ENCODE measurements at regions not wholly inside any gene's neighbourhood (a gene's known extent, or its start where the extent isn't known, plus 50 kb on each side); places are given as distances from the start of the nearest gene placed in this dataset.
"Not testable (repeated sequence)": the region's sequence is repeated elsewhere in the genome, so short reads cannot be mapped to it uniquely, and the experiment has no call there.

- no peaks in the 10 kb centered on the region for H3K36me3 Mint-ChIP-seq (ENCODE audit: low read depth)
- H3K4me3 Mint-ChIP-seq = no peak overlapping the region
- H3K27me3 Mint-ChIP-seq = peaks cover 43% of the 10 kb centered on the region
- no peak for ATAC-seq (replicated peaks)
- H3K27ac Mint-ChIP-seq = no peak overlapping the region
- no peaks in the 10 kb centered on the region for H3K4me1 Mint-ChIP-seq
- H3K9me3 Mint-ChIP-seq = no peaks in the 10 kb centered on the region
Measured at GRCh38 chr2:240191001-240191400, 50.5 kb upstream of the OTOS start.

DNA sequence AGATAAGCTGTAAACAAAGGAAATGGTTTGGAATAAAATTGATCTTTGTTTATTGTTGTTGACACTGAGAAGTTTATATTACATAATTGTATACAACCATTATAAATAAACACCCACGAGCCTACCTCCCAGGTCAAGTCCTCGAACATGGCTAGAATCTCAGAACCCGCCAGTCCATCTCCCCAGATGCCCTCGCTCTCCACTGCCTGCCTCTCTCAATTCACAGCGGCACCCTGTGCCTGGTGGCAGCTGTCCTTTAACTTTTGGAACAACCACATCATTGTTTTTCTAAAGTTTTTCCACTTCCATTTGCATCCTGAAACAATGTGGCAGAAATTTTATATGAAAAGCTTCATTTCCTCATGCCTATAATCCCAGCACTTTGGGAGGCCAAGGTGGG is 52.2 kb upstream of the OTOS start:
- no peak for ATAC-seq (replicated peaks)
- Mint-ChIP-seq H3K27ac (no peak overlapping the region), H3K36me3 (ENCODE audit: low read depth) (no peaks in the 10 kb centered on the region), H3K4me1 (no peaks in the 10 kb centered on the region), H3K27me3 (peaks cover 43% of the 10 kb centered on the region), H3K4me3 (no peak overlapping the region), H3K9me3 (no peaks in the 10 kb centered on the region)

DNA sequence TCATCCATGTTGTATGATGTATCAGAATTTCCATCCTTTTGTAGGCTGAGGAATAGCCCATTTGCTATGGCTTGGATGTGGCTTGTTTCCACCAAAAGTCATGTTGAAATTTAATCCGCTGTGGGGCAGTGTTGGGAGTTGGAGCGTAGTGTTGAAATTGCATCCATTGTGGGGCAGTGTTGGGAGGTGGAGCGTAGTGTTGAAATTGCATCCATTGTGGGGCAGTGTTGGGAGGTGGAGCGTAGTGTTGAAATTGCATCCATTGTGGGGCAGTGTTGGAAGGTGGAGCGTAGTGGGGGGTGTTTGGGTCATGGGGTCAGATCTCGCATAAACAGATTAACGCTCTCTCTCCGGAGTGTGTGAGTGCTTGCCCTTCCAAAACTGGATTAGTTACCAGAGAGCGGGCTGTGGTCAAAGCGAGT is 53.9 kb upstream of the OTOS start:
- not testable (repeated sequence) for H3K9me3 Mint-ChIP-seq

DNA sequence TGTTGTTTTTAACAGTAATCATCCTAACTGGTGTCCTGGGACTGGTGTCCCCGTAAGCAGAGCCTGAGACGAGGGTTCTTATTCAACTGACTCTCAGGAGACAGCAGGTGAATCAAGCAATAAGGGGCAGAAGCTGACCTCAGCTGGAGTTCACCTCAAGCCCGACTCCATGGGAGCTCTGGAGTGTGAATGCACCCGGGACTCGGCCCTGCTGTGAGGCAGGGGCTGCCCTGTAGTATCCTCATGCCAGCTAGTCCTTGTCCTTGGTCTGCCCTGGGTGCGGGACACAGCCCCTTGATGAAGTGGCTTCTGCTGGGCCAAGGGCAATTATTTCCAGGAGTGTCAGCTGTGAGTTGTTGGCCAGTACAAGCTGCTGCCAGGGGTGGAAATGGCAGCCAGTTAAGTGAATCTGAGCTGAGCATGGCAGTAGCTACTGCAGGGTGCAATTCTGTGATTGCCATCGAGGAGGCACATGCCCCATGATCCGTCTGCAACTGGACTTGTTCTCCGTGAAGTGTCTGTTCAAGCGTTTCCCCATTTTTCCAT is 54.9 kb upstream of the OTOS start:
- H3K27me3 Mint-ChIP-seq = peaks cover 33% of the 10 kb centered on the region
- H3K4me1 Mint-ChIP-seq = no peaks in the 10 kb centered on the region
- H3K9me3 Mint-ChIP-seq = no peaks in the 10 kb centered on the region
- H3K4me3 Mint-ChIP-seq = no peak overlapping the region
- ATAC-seq (replicated peaks) = no peak
- no peak overlapping the region for H3K27ac Mint-ChIP-seq
- H3K36me3 Mint-ChIP-seq (ENCODE audit: low read depth) = no peaks in the 10 kb centered on the region

More for the DNA sequence above, 53.9 kb upstream of the OTOS start:
- H3K4me3 Mint-ChIP-seq; H3K4me1 Mint-ChIP-seq; ATAC-seq (replicated peaks); H3K36me3 Mint-ChIP-seq (ENCODE audit: low read depth); H3K27ac Mint-ChIP-seq: not testable (repeated sequence)
- H3K27me3 Mint-ChIP-seq = peaks cover 35% of the 10 kb centered on the region

GRCh38 chr2:240196716-240197461 is 56.4 kb upstream of the OTOS start:
- Mint-ChIP-seq H3K27ac (no peak overlapping the region), H3K36me3 (ENCODE audit: low read depth) (no peaks in the 10 kb centered on the region), H3K9me3 (no peaks in the 10 kb centered on the region), H3K4me1 (no peaks in the 10 kb centered on the region), H3K4me3 (no peak overlapping the region), H3K27me3 (peaks cover 37% of the 10 kb centered on the region)
- no peak for ATAC-seq (replicated peaks)

GRCh38 chr2:240197462-240198139 is 57.1 kb upstream of the OTOS start:
- no peaks in the 10 kb centered on the region for H3K9me3 Mint-ChIP-seq
- no peak for ATAC-seq (replicated peaks)
- no peak overlapping the region for H3K27ac Mint-ChIP-seq
- H3K4me1 Mint-ChIP-seq = no peaks in the 10 kb centered on the region
- no peaks in the 10 kb centered on the region for H3K36me3 Mint-ChIP-seq (ENCODE audit: low read depth)
- no peak overlapping the region for H3K4me3 Mint-ChIP-seq
- peaks cover 33% of the 10 kb centered on the region for H3K27me3 Mint-ChIP-seq

- H3K9me3 Mint-ChIP-seq = no peaks in the 10 kb centered on the region
- ATAC-seq (replicated peaks) = no peak
- no peak overlapping the region for H3K4me3 Mint-ChIP-seq
- no peaks in the 10 kb centered on the region for H3K36me3 Mint-ChIP-seq (ENCODE audit: low read depth)
- no peak overlapping the region for H3K27ac Mint-ChIP-seq
- H3K4me1 Mint-ChIP-seq = no peaks in the 10 kb centered on the region
- H3K27me3 Mint-ChIP-seq = peaks cover 35% of the 10 kb centered on the region
Measured at GRCh38 chr2:240198226-240198625, 57.8 kb upstream of the OTOS start.

DNA sequence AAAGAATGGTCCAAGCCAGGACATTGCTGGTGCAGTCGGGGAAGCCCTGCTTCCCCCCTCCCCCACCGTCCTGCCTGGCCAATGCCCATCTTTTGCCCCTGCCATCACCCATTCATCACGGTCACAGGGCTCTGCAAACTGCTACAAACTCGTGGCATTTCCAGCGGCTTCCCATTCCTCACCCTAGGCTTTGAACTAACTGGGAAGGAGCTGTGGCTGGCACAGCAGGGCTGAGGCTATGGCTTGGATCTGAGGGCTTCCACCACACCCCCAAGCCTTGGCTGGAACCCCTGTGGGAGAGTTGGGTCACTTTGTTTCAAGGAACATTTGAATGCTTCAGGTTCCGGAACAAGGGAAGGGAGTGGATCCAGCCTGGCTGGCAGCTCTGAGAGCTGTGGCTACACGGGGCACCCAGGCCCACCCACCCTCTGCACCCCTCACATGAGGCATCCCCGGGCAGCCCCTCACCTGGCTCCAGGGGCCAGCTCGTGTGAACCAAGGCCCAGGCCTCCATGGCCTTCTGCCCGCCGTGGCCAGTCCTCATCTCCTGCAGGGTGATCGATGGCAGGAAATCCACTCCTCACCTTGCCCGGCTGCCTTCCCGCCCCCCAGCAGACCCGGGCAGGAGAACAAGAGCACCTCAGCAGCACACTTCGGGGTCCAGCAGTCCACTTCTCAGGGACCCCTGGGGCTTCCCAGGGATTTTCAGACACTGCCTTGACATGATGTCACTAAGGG is 58.8 kb upstream of the OTOS start:
- no peak for ATAC-seq (replicated peaks)
- no peaks in the 10 kb centered on the region for H3K4me1 Mint-ChIP-seq
- no peak overlapping the region for H3K27ac Mint-ChIP-seq
- H3K36me3 Mint-ChIP-seq (ENCODE audit: low read depth) = no peaks in the 10 kb centered on the region
- no peak overlapping the region for H3K4me3 Mint-ChIP-seq
- H3K9me3 Mint-ChIP-seq = no peaks in the 10 kb centered on the region
- H3K27me3 Mint-ChIP-seq = peaks cover 36% of the 10 kb centered on the region

GRCh38 chr2:240200230-240201051 is 60.0 kb upstream of the OTOS start:
- ATAC-seq (replicated peaks) = no peak
- Mint-ChIP-seq H3K9me3 (no peaks in the 10 kb centered on the region), H3K27ac (no peak overlapping the region), H3K27me3 (peaks cover 42% of the 10 kb centered on the region), H3K4me3 (no peak overlapping the region), H3K36me3 (ENCODE audit: low read depth) (no peaks in the 10 kb centered on the region), H3K4me1 (no peaks in the 10 kb centered on the region)

GRCh38 chr2:240201866-240202265 is 61.4 kb upstream of the OTOS start:
- H3K36me3 Mint-ChIP-seq (ENCODE audit: low read depth) = no peaks in the 10 kb centered on the region
- H3K9me3 Mint-ChIP-seq = no peaks in the 10 kb centered on the region
- no peak overlapping the region for H3K4me3 Mint-ChIP-seq
- H3K4me1 Mint-ChIP-seq = no peaks in the 10 kb centered on the region
- H3K27me3 Mint-ChIP-seq = peaks cover 33% of the 10 kb centered on the region
- no peak for ATAC-seq (replicated peaks)
- H3K27ac Mint-ChIP-seq = no peak overlapping the region

GRCh38 chr2:240202586-240202985 is 62.1 kb upstream of the OTOS start:
- H3K9me3 Mint-ChIP-seq = no peaks in the 10 kb centered on the region
- no peak overlapping the region for H3K4me3 Mint-ChIP-seq
- ATAC-seq (replicated peaks) = no peak
- H3K27ac Mint-ChIP-seq = no peak overlapping the region
- H3K4me1 Mint-ChIP-seq = no peaks in the 10 kb centered on the region
- H3K36me3 Mint-ChIP-seq (ENCODE audit: low read depth) = no peaks in the 10 kb centered on the region
- H3K27me3 Mint-ChIP-seq = peaks cover 33% of the 10 kb centered on the region

GRCh38 chr2:240203031-240203787 is 62.8 kb upstream of the OTOS start:
- Mint-ChIP-seq H3K27me3 (peaks cover 33% of the 10 kb centered on the region), H3K4me3 (no peak overlapping the region), H3K9me3 (no peaks in the 10 kb centered on the region), H3K36me3 (ENCODE audit: low read depth) (no peaks in the 10 kb centered on the region), H3K4me1 (no peaks in the 10 kb centered on the region), H3K27ac (no peak overlapping the region)
- ATAC-seq (replicated peaks) = no peak

- Mint-ChIP-seq H3K4me3 (no peak overlapping the region), H3K4me1 (no peaks in the 10 kb centered on the region), H3K9me3 (no peaks in the 10 kb centered on the region)
Measured at GRCh38 chr2:240203788-240204270, 63.4 kb upstream of the OTOS start.

More at GRCh38 chr2:240203788-240204270, 63.4 kb upstream of the OTOS start:
- Mint-ChIP-seq H3K36me3 (ENCODE audit: low read depth) (no peaks in the 10 kb centered on the region), H3K27me3 (peaks cover 33% of the 10 kb centered on the region), H3K27ac (no peak overlapping the region)
- no peak for ATAC-seq (replicated peaks)
